Stimulated activated CD4-positive, alpha-beta T cell treated with anti-CD3 and anti-CD28 coated beads, TNF-alpha, amount 100 ng/mL, for 1 hour (primary cell): ENCODE measurements at regions not wholly inside any gene's neighbourhood (a gene's known extent, or its start where the extent isn't known, plus 50 kb on each side); places are given as distances from the start of the nearest gene placed in this dataset.

Experiments used
- DNase-seq, 3 donors: peaks; one replicate each; pipeline ENCODE4 v3.0.0-alpha.2; 2020; ENCODE audit warnings: low read depth in 3 of 3, low spot score in 1 of 3

DNA sequence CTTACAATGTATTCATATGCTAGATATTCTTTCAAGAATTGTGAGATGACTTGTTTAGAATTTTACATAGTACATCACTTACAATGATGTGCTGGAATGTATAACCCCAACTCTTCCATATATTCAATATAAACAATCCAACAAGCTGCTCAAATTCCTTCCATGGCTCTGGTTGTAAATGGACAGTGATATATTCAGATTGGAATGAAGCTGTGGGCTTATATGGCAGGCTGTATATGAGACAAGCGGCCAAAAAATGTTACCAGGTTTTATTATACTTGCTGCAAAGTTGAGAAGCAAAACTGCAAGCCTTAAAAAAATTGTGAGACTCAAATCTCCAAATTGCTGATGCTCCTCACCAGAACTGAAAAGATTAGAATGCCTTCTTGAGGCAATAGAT lies 83.6 kb upstream of the KLF12 start:
- DNase-seq = no peak

DNA sequence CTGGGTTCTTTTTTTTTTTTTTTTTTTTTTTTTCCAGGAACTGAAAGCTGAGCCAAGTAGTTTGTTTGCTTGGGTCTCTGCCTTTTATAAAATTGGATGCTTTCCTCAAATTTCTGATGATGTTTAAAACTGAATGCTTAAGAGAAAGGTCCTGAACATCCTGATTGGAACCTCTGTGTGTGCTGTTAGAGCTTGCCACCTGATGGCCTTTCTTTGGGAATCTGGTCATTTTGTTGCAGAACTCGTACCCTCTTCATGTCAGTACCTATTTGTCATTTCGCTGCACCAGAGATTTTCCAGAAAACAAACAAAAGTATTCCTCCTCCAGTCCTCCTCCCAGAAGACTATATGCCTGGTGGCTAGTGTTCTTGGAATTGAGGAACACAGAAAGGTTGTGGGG lies 81.2 kb upstream of the KLF12 start:
- no peak for DNase-seq

DNA sequence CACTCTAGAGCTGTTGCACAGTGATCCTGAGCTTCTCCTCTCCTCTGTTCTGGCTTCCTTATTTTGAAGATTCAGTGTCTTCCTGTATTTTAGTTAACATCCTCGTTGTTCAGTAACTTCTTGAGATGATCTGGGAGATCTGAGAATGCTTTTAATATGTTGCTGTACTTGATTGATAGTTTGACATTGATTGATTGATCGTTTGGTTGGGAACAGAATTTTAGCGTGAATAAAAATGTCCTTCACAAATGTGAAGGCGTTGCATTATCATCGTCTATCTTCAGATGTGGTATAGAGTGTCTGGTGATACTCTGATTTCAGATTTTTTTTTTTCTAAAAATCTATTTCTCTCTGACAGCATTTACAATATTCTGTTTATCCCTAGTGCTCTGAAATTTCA lies 80.1 kb upstream of the KLF12 start:
- no peak for DNase-seq

DNA sequence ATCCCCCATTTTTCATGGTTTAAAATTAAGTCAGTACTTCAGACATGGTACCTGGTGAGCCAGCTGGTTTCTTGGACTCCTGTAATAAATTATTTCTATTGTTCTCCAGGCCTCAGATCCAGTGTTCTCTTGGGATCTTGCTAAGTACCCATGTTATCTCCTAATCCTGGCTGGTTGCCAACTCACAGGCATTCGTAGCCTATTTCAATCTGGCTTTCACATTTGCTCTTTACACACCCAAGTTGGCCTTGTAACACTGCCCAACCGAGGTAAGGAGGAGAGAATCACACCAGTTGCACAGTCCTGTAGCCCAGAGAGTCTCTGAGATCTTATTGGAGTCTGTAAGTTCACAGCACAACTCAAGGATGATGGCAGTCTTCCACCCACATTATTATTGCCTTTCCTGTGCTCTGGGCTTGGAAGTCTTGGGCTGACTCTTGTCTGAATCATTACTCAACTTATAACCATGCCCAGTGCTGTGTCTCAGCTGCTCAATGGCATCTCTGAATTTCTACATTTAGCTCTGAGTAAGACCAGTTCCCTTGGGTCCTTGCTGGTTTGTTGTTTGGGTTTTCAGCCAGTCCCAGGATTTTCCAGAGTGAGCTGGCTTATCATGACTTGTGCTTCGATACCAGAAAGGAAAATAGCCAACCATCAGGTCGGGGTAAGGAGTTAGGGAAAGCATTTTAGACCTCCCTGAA lies 76.6 kb upstream of the KLF12 start:
- DNase-seq = no peak

DNA sequence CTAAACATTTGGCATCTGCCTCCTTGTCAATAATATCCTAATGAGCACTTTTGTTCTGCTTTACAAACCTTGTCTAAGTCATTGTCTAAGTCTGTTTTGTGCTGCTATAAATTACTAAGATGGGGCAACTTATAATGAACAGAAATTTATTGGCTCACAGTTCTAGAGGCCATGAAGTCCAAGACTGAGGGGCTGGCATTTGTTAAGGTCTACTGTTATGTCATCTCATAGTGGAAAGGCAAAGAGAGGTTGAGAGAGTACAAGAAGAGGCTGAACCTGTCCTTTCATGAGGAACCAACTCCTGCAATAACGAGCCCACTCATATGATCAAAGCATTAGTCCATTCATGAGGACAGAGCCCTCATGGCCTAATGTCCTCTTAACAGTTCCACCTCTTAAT lies 72.7 kb upstream of the KLF12 start:
- no peak for DNase-seq

DNA sequence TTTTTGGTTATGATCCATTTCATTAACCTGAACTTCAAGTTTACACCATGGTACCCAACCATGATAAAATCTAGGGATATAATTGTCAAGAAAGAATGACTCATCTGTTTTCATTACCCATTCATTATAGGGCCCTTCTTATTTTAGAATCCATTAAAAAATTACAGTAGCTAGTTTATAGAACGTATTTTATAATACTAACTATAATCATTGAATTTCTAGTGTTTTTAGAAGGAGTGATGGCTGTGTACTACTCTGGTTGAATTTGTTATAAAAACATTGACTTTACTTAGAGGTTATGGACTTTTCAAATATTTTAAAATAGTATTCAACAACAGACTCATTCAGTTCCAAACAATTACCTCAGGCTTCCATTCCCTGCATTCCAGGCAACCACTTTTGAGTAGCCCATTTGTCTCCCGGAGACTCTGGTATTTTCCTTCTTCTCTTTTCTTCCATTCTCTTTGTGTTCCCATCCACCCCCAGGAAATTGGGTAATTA lies 71.9 kb upstream of the KLF12 start:
- no peak for DNase-seq

DNA sequence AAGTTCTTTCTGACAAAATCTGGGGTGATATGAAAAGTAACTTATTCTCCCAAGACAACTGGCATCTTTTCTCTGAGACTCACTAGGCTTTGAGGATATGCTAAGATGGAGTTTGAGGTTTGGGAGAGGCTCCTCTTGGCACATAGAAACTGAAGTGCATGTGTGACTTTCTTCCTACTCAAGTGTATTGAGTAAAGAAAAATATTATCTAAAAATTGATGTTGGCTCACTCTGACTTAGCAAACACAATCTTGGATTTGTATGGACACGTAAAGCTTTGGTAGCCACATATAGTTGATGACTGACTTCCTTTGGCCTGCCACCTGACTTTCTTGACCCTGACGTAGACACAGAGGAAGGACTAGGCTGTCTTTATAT lies 71.1 kb upstream of the KLF12 start:
- DNase-seq = no peak

DNA sequence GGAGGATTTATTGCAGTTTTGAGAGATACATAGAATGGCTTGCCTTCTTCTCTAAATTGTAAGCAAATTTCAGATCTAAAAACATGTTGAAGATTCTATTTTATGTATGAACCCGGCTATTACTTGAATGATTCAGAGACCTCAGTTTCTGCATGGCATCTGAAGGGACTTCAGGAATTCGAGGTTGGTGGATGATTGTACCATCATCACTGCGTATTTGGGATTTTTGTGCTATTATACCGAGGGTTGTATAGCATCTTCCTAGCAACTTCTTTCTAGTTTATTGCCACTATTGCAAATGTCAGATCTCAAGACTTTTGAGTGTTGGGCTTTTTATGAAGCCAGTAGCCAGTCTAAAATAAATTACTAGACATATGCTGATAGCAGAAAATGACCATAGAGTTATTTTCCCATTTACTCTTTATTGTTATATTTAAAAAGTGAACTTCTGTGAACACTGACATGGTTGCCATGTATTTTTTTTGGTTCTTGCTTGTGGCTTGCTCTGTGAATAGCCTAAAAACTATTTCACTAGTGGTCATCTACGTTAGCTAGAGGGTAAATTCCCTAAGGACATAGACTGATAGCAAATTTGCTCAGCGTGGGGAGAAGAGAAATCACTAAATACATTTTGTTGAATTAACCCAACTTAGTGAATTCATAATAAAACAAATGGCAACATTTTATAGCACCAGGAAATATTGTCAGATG lies 70.6 kb upstream of the KLF12 start:
- DNase-seq = no peak

DNA sequence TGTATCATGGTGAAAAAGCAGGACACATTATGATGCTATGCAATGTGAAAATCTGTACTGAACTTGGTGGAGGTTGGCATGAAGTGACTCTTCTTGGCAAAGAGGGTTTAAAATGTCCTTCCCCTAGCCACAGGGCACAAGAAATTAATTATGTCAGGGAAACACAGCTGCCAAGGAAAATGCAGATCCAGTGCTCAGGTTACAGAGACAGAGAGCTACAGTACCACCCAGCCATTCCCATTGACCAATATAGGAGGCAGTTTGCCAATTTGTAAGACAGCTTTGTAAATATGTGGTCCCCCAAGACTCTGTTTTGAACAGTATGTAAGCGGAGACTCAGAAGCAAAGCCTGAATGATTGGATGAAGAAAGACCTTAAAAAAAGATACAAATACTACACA lies 69.4 kb upstream of the KLF12 start:
- no peak for DNase-seq

DNA sequence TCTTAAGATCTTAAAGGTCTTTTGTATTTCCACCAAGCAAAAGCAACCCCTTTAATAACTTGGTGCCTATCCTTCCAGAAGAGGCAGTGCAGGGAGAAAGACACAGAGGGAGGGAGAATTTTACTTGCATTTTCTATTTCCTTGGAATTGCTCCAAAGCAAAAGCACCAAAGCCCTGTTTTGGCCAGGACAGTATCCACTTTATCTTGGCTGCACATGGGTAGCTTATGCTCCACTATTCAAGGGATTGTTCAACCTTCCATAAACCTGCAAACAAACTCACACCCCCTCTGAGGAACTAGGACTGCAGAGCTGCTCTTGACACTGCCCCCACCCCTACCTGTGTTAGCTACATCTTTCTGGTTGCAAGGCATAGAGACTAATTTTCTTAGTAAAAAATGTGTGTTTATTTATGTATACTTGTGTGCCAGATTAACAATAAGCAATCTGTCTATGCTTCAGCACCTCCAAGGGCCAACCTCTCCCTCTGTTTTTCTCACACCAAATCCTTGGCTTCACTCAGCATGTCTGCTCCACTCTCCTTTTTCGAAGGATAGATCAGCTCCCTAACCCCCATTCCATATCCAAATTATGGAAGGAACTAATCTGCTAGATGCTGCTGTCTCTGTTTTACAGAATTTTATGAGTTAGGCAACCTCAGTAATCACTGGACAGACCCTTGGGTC lies 68.1 kb upstream of the KLF12 start:
- DNase-seq = no peak

DNA sequence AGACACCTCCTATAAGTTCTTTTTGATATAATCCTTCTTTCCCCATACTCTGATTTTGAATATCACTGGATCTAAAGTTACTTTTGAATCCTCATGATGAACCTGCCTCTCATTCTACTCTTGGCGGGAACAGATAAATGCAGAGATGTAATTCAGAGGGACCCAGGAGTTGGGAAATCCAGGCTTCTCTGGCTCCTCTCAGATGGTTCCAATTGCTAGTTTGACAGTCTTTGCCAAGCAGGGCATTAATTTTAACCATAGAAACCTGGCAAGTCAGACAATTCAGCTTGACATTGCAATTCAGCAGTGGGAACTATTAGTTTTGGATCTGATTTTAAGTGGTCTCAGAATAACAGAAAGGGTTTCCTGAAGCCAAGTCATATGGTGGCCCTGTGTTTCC lies 67.3 kb upstream of the KLF12 start:
- no peak for DNase-seq

DNA sequence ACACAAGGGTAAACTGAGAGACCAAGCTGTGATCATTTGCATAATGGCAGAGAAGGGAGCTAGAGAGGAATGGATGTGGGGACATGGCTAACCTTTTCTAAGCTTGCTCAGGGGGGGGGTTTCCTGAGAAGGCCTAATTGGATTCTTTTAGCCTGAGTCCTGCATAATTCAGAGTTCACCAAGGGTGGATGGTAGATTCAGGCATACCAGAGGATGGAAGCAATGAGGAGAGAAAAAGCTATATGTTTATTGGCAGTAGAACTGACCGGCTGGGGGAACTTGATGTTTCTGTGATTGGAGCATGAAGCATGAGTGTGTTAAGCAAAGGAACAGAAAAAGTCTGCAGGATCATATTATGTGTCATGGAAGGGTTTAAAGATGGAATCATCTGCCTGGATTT lies 65.9 kb upstream of the KLF12 start:
- no peak for DNase-seq

DNA sequence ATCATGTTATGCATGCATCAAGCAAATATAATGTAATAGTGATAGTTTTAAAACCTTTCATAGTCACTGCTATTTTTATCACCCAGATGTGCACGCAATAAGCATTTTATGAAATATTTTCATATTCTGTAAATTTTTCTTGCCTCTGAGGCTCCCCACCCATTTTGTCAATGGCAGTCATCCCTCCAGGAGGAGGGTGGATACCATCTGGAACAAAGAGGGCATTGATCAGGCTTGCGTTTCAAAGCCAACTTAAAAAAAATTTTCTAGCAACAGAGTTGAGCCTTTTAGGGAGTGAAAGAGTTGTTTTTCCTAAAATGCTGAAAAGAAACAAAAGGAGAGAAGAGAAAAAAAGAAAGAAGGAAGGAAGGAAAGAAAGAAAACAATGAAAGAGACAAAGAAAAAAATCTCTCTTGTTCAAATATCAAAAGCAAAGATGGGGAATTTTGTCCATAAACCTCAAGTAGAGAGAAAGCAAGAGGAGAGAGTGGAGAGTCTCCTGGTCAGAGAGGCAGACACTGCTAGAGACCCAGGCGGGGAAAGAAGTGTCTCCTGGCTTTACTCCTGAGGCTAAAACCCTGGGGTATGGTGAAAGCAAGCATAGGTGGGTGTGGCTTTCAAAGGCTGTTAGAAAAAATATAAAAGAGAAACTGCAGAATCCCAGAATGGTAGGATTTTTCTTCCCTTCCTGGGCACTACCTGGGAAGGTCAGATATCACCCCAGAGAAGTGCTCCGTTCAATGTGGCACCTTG lies 63.6 kb upstream of the KLF12 start:
- no peak for DNase-seq

DNA sequence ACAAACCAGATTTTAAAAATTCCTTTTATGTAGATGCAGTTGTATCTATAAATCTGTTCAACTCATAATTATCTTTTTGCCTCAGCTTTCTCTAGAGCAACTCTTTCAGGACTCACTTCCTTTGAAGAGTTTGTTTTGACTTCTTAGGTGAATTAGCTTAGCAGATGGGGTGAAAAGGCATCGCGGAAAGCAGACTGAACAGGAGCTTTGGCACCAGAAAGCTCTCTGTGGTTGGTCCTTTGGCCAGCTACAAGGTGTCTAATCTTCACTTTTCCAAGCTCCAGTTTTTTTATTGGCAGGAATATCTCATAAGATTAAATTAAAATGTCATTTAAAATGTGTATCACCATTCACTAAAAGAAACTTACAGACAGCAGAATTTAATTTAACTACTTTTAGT lies 60.6 kb upstream of the KLF12 start:
- no peak for DNase-seq

DNA sequence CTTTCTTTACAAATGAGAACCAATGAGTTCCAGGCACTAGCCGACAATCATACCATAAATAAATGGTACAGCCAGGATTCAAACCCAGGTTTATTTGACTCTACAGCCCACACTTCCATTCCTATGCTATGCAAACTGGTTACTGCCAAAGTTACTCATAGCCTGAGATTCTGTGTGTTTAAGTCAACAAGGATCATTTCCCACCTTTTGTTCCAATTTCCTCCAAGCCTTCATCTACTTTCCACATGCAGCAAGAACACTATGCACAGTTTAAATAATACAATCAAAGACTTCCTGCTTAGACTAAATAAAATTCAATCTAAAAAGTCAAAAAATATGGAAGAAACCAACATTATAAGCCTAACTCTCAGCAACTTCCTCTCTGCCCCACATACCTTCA lies 59.2 kb upstream of the KLF12 start:
- no peak for DNase-seq

DNA sequence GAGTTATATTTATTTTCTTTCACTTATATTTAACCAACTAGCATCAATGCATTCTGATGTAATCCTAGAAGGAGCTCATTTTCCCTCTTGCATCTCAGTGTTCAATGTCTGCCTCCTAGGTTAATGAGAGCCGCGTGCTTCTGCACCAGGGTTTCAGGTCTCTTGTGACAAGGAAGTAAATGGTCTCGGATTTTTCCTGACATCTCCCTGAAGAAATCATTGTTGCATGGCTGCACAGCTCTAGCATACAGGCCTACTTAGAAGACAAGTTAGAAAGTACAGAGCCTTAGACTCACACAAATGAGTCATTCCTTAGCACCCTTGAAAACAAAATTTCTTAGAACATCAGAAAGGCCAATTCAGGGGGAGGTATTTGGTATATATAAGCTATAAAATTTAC lies 57.2 kb upstream of the KLF12 start:
- DNase-seq = no peak

DNA sequence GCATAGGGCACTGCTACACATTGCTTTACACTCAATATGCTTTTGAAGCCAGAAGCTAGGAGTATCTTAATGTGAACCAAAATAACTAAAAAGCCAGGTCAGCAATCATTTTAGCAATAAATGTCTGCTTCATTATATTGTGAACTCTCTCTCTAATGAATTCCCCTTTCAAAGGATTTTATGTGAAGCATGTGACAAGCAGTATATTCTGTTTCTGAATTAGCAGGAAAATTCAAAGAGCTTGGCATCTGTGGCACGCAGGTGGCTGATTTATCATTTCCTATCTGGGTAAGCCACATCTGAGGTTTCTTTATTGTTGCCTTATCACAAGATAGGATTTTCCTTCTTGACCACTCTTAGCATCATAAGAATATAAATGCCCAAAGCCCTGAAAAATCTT lies 56.8 kb upstream of the KLF12 start:
- no peak for DNase-seq

DNA sequence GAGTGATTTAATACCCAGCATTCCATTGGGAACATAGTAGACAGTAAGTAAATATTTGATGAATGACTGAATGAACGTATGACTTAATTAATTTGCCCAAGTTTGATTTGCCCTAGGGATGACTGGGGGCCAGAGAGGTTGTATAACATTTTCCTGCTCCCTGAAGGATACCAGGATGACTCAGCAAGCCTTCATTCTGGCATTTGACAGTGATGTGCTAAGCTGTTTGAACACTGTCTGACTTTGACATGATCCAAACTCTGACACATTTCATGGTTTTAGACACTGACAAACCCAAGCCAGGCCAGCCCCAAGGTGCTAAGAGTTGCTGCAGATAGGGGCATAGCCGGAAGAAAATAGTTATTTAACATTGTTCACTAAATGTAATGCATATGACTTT lies 53.4 kb upstream of the KLF12 start:
- no peak for DNase-seq

DNA sequence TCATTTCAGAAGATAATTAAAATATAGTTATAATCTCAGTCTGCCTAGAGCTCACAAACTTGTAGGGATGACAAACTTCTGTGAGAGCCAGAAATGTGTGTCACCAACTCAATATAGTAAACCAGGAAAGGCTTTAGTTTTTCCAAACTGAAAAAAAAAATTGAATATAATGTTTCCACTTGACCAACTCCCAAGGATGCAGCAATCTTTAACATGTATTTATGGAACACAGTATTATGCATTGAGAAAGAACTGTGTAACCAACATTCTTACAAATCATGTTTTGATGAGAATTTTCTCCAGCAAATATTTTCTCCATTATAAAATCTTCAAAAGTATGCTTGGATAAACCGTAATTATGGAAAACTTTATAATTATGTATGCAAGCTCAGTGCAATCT lies 50.1 kb upstream of the KLF12 start:
- DNase-seq = no peak
